Stimulated activated CD4-positive, alpha-beta T cell treated with anti-CD3 and anti-CD28 coated beads, Interleukin-15, amount 100 ng/mL, for 24 hours (primary cell): ENCODE measurements at regions not wholly inside any gene's neighbourhood (a gene's known extent, or its start where the extent isn't known, plus 50 kb on each side); places are given as distances from the start of the nearest gene placed in this dataset.
"Not testable (repeated sequence)": the region's sequence is repeated elsewhere in the genome, so short reads cannot be mapped to it uniquely, and the experiment has no call there.

Source experiments
- DNase-seq: peaks from one replicate; pipeline ENCODE4 v3.0.0-alpha.2; 2020

DNA sequence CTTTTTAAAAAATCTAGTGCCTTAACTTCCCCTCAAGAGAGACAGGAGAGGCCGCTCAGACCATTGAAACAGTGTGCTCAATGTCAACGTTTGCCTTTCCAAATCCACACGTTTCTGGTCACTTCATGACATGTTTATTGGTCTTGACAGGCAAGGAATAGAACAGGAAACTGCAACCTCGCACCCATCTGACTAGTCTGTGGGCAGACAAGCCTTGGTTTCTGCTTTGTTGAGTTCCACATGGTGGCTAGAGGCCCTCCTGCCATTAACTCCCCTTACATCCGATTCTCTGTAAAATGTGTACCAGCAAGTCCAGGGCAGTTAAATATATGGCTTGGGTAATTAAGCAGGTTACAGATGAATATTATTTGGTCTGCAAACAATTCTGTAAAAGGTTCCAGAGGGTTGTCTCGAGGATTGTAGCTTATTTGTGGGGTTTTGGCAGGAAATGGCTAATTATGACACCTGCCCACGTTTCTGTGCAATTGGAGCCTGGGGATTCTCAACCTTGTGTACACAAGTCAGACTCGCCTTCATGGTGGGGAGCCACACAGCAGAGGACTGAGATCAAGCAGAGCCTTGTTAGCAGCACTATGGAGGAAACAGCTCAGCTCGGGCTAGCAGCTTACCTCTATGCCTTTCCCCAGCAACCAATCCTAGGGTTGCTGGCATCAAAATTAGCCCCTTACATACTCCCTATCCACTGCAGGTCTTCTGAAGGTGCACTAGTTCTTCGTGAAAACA is 317.5 kb upstream of the IGF1R start:
- DNase-seq, result no peak

DNA sequence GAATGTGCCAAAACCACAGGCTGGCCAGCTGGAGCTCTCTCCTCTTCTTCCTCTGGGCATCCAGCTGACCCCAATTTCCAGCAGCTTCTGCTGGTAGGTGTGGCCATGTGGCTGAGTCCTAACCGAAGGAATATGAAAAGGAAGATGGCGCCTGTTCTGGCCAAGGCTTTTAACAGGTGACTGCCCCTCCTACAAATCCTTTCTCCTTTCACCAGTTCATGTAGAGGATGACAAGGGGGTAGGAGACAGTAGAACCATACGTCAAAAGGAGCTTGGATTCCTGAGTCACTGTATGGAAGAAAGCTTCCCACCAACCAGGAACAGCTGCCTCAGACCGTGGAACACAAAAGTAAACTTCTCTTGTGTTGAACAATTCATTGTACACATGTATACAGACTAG is 316.7 kb upstream of the IGF1R start:
- DNase-seq, result no peak

DNA sequence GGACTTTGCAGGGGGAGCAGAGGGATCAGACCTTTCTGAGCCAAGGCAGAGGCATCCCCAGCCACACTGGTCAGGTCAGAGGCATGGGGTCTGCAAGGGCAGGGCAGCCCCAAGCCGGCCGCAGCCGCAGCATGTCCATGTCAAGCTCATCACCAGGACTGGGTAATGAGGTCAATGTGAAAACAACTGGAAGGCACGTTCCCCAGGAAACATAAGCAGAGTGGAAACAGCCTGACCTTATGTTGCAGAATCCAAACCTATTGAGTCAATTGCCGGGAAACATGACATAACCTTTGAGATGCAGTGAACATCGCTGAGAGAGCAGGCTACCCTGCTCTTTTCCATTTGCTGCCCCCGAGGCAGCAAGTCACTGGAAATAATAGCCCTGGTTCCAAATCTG is 315.1 kb upstream of the IGF1R start:
- no peak for DNase-seq

DNA sequence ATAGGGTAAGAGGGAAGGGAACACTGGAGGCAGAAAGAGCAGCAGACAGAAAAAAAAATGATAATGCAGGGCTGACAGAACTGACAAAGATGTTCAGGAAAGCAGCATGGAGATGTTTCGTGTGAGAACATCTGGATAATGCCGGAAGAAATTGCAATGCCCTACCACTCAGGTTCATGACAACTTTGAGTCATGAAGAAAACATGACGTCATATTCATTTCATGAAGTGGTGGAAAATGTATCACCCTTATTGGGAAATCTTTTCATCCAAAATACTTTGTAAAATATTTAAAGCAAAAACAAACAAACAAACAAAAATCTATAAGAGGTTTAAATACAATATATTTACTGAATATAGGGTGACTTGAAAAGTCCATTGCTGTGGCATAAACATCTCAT is 305.4 kb upstream of the IGF1R start:
- no peak for DNase-seq

DNA sequence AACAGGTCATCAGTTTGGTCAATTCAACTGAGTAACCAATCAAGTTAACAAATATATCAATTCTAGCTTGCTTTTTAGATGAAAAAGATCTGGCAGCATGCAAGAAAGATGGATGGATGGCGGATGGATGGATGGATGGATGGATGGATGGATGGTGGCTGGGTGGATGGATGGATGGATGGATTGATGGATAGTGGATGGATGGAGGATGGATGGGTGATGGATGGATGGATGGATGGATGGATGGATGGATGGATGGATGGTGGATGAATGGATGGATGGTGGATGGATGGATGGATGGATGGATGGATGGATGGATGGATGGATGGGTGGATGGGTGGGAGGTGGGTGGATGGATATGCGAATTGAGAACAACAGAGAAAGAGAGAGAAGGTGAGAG is 303.7 kb upstream of the IGF1R start:
- DNase-seq, result no peak

DNA sequence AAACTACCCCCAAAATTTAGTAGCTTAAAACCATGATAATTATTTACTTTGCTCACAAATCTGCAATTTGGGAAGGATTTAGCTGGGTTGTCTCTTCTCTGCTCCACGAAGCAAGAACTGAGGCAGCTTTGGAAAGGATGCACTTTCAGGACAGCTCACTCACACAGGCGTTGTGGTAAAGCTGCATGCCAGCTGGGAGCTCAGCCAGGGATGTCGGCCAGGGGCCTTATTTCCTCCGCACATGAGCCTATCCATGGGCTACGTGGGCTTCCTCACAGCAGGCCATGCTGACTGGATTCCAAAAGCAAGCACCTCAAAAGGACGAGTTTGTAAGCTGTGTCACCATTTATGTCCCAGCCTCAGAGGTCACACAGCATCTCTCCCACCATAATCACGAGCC is 301.3 kb upstream of the IGF1R start:
- DNase-seq, result no peak

DNA sequence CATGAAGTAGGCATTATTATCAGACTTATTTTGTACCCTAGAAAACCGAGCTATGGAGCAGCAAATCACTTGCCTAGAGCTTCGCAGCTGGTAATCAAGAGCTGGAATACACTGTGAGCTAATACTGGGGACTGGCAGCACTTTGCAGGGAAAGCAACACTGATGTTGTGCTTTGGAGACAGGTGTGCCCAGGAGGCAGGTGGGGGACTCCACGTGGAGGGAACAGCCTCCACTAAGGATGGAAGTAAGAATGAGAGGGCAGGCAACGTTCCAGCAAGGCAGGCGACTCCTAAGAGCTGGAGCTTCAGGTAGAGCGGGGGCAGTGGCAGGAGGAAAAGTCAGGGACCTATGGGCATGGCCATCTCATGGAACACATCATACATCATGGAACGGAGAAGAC is 300.5 kb upstream of the IGF1R start:
- DNase-seq, result no peak

DNA sequence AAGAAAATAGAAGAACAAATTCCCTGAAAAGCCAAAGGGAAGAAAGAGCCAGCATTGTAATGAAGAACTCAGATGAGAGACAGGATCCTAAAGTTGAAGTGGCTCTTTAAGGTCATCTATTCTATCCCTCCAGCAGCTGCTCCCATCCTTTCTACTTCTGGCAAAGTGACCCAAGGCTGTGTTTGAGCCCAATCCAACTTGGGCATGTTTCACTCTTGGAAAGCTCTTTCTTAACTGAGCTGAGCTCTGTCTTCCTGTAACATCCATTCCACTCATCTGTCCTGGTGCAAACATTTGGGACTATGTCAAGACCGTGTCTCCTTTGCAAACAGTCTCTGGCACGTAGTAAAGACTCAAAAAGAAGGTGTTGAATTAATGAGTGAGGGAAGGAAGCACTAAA is 298.1 kb upstream of the IGF1R start:
- DNase-seq, result no peak

DNA sequence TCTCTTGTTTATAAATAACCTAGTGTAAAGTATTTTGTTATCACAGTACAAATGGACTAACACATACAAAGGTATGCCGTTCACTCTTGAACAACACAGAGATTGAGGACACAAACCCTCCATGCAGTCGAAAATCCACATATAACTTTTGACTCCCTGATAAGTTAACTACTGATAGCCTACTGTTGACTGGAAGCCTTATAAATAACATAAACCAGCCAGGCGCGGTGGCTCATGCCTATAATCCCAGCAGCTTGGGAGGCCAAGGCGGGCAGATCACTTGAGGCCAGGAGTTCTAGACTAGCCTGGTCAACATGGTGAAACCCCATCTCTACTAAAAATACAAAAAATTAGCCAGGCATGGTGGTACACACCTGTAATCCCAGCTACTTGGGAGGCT is 290.1 kb upstream of the IGF1R start:
- DNase-seq, result not testable (repeated sequence)

DNA sequence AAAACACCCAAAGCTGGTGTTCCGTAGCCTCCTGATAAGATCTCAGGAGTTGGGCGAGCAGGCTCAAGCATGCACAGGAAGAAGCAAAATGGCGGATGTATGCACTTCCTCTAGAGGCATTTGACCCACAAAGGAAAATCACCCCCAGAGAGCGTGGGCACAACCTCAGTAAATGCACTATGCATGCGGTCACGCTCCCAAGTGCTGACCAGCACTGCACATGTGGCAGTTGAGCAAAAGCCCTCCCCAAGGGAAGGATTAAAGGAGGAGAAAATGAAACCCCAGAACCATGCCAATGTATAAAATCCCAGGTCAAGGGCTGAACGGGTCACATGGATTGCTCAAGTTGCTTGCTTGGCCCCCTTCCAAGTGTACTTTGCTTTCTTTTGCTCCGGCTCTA is 289.4 kb upstream of the IGF1R start:
- DNase-seq, result no peak

DNA sequence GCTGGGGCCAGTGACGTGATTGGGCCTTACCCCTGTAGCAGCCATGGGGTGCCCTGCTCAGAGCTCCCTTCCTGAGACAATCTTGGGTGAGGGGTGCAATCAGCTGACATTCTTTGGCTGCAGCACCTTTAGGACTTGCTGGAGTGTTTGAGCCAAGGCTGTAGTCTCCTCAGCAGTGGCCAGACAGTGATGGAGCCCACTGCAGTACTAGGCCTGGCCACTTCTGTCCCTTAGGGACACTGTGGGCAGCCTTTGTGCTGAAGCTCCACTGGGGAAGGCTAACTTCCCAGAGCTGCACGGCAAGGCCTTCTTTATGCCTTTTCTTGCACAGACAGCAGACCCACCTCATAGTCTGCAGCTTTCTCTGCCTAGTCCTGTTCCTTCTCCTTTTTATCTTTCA is 284.9 kb upstream of the IGF1R start:
- no peak for DNase-seq

DNA sequence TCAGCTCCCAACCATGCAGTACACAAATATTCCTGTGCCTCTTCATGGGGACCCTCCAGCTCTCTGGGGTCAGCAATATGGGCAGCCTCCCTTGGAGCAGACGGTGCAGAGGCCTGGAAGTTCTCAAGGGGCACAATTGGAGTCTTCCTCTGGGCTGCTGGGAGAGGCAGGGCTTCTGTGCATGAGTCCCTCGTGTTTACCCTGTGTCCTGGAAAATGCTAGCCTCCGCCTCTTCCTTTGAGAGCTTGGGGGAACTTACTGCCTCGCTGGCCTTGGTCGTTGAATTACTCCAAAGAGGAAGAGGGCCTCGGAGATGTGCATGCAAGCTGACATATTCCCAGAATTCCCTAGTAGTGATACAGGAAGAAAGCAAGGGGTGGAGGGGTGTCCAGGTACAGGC is 284.4 kb upstream of the IGF1R start:
- DNase-seq, result no peak

DNA sequence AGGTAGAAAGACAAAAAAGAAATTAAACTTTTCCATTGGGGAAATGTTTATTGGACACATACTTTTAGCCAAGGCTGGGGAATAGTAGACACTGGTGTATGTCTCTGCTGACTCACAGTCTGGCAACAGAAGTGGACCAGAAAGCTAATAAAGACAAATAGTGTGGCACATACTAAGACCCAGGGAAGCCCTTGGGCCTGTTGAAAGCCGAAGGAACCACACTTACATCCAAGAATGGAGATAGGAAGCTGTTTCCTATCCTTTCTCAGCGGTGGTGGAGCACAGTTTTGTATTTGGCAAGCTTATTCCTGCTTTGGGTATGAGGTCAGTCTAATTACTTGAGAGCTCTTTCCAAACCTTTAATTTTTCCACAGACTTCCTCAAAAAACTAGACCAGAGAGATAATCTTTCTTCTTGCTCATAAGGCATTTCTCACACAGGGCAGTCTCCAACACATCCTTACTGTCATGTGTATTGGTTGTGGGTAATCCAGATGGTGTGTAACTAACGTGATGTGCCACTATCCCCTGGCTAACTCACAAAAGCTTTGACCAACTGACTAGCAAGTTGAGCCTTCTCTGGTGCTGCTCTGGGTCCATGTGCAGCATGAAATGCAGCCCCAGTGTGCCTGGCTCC is 279.1 kb upstream of the IGF1R start:
- DNase-seq, result no peak

DNA sequence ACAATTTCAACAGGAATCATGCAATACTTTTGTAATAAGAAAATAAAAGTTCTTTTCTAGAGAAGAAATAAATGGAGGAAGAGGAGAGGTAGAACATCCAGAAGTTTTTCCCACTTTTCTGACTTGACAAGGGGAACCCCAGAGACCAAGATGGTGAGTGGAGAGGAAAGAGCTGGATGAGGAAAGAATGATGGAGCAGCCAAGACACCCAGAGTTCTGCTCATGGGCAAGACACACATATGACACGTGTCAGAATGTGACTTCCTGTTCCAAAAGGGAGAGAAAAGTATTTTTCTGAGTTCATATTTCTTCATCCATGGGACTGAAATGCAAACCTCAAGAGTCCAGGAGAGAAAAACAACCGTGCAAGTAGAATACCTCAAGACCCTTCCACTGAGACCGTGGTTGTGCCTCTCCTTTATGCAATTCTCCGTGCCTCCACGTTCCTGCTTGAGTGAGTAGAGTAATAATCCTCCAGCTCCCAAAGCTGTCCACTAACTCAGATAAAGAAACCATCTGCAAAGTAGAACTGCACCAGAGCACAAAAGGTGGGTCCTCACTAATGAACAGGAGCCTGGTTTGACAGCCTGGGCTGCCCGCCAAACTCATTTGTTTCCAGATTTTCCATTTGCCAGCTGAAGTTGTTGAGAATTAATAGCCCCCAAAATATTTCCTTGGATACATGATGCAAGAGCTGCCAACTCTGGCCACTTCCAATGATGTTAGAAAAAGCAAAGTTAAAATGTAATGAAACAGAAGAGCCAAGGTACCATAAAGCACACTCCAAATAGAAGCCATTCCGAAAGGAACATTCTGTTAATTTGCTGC is 272.6 kb upstream of the IGF1R start:
- DNase-seq, result no peak

DNA sequence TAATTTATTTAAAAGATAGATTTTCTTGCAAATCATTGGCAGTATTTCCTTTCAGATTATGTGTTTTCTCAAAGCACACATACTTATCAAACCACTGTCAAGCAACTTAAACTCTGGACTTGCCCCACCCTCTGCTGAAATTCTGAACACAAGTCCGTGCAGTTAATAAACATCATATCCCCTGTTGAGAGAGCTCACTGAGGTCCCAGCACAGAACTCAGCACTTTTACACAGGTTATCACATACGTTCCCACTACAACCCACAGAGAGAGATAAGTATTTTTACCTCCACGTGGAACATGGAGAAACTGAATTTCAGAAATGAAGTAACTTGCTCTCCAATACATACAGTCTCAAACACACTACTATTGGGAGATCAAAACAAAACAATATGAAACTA is 267.6 kb upstream of the IGF1R start:
- DNase-seq, result no peak

DNA sequence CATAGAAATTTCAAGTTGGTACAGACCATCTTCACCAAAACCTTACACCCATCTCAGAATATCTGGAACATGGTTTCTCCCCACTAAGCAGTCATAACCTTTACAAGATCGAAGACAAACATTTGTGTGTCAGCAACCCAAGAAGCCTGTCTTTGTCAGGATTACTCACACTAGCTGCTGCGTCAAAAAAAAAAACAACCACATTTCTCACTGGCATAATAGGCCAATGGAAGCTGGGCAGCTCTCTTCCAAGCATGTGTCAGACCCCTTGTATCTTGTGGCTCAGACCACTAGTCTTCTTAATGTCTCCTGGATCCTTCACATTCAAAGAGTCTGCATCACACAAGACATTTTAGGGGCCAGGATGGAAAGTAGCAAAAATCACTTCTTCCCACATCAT is 266.9 kb upstream of the IGF1R start:
- no peak for DNase-seq

DNA sequence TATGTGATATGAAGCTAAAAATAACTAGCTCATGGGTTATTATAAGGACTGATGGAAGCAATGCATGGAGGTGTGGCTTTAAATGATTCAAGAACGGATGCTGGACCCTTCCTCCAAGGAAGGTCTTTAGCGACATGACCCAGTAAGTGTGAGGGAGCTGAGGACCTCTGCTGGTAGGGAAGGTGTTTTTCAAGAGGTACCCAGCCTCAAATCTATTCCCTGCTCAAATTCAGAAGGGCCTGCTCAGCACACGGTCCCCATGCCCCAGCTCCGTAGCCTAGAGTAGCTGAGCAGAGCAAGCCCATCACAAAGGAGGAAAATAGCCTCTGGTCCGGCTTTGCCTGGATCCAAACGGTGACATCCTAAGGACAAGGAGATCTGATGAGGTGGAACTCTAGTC is 266.2 kb upstream of the IGF1R start:
- no peak for DNase-seq

DNA sequence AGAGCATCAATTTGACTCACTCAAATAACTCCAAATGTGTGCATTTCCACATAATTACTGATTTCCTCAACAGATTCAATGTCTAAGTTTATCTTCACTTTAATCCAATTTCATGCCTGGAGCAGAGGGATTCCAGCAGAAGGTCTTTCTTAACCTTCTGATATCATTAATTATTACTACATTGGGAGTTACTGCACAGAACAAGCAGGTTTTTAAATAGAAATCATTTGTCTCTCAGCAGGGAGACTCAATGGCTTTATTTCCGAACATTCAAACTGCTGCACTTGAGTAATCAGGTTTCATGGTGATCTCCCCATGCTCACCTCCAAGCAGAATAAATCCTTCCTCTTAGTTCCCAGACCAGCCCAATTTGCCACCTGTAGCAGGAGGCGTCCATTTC is 264.8 kb upstream of the IGF1R start:
- no peak for DNase-seq

DNA sequence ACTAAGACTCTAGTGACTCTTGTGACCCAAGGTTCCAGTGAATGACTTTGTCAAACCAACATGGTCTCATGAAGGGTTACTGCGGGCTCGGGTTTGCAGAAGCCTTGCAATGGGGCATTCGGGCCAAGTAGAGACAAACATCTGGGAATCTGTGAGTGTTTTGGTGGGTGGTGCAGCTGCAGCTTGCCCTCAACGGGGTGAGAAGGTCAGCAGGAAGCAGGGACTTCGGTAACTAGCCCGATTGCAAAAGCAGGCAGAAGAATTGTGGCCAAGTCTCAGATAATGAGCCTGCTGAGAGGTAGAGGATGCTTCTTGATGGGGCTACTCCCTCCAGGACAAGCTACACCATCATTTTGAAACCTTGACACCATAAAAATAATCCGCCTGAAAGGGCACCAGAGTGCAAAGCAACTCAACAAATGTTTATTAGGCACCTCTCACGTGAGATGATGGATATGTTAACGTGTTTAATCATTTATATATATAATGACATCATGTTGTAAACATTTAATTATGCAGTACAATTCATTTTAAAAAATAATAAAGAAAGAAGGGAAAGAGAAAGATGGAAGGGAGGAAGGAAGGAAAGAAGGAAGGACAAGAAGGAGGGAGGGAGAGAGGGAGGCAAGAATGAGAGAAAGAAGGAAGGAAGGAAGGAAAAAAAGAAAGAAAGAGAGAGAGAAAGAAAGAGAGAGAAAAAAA is 263.9 kb upstream of the IGF1R start:
- no peak for DNase-seq

DNA sequence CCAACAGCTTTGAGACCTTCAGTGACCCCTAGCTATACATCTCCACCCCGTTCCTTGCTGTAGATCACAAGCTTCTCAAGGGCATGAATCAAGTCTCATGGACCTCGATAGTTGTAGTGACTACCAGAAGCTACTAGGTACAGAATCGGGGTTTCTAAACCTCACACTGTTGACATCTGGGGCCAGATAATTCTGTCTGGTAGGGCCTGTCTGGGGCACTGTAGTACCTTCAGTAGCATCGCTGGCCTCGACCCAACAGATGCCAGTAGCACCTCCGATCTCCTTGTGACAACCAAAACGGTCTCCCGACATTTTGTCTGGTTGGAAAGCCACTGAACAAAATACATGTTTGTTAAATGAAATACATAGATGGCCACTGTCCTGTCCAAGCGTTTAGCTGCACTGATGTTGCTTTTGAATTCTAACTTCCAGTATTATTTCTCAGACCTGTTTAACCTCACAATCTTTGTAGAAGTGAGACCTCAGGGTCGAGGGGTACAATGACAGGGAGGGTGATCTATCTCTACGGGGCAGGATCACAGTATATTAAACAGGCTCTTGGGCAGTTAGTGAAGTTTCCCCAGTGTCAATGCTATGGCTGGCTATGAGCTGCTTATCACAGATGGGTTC is 262.5 kb upstream of the IGF1R start:
- no peak for DNase-seq

DNA sequence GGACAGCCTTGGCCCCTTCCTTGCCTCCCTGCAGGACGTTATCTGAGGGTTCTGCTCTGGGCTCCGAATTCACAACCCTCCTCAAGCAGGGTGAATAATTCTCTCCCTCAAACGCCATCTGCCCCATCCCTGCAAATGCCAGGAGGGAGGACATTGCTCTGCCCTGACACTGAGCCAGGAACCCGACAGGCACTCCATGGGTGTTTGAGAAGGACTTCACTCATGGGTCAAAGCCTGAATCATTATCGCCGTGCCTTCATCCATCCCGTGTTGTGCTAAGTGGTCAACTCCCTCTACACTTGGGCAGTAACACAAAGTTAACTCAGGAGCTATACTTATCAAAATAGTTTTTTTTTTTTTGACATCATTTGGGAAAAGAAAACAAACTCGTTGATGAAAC is 261.8 kb upstream of the IGF1R start:
- no peak for DNase-seq

DNA sequence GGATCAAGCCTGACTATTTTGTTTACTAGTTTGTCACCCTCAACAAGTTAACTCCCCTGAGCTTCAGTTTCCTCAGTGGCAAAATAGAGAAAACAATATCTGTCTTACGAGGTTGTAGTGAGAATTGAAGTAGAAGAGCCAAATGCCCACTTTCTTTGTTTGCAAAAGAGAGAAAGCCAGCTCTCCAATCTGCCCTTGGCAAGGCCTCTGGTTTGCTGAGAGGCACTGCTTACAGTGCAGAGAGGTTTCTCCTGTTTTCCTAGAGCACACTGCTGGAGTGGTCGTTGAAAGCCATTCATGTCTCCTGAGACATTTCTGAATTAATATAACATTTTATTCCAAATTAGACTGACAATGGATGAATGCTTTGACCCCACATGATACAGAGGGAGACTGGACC is 260.5 kb upstream of the IGF1R start:
- DNase-seq, result no peak

DNA sequence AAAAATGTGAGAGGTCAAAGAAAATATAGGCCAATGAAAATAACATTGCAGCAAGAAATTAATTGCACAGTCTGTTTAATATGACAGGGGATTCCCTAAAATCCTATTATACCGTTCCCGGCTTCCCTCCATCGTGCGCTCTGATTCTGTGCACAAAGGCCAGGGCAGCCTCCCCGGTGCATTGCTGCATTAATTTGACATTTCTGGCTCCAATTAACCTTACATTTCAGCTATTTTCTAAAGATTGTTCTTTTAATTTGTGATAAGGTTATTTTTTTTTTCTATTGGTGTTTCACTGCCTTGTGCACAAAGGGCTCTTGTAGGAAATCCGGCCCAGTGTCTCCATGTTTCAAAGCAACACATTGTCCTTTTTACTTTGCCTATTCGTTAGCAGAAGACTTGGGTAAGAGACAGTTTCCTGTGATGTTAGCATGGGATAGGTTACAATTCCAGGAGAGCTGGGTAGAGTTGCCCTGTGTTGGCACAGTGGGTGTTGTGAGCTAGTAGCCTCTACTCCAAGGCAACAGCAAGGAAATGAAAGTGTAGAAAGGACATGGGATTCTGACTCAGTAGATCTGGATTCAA is 257.3 kb upstream of the IGF1R start:
- DNase-seq, result no peak
